Heart left ventricle (tissue), 13 donors: ENCODE measurements at regions not wholly inside any gene's neighbourhood (a gene's known extent, or its start where the extent isn't known, plus 50 kb on each side); places are given as distances from the start of the nearest gene placed in this dataset.

Source experiments
- POLR2A ChIP-seq, 2 donors: fragments of 450-650 bp; IDR thresholded peaks; one replicate each; pipeline ENCODE4 v1.6.1; 2017; ENCODE audit warnings: antibody characterized with exemption in 2 of 2, mild to moderate bottlenecking in 2 of 2, moderate library complexity in 2 of 2
- TF ChIP-seq, protein P1 (sequence below), 12 donors: fragments of 200-600 bp; sonication (generic) in 4 of 12; IDR thresholded peaks; one replicate each; pipeline versions ENCODE4 v1.5.0 to v1.8.0; 2018 to 2022; ENCODE audit warnings: antibody characterized with exemption in 12 of 12, mild to moderate bottlenecking in 5 of 12
- donor health status: ischemic (EF 13 %, LVEDD 7.1; RV severe dilation, severe dysfunction).
- donor health status: DM: no; HTN: yes; CAD: no.
- donor health status: DM: no; HTN: no; CAD: no.
- donor health status: ischemic (EF 25% LVEDD 6.9; RV normal size, moderate dysfunction).
- donor health status: ischemic (EF 25% LVEDD 5.7; RV mildly dilated, moderate dysfunction).
- donor health status: ischemic (EF 35%, LVEDD 5.7; RV mildly dilated, moderate dysfunction).
- donor health status: nonischemic (EF 11% LVEDD 7.7; RV severe dilation, severe dysfunction).
- donor health status: DM: yes; HTN: yes; CAD: no.
- donor health status: PGD.
- donor health status: ischemic (EF 29% LVEDD 5.4; RV normal size, mild dysfunction).
- donor health status: nonischemic (EF 23%, LVEDD 6.1; RV moderate dilation, normal function).

DNA sequence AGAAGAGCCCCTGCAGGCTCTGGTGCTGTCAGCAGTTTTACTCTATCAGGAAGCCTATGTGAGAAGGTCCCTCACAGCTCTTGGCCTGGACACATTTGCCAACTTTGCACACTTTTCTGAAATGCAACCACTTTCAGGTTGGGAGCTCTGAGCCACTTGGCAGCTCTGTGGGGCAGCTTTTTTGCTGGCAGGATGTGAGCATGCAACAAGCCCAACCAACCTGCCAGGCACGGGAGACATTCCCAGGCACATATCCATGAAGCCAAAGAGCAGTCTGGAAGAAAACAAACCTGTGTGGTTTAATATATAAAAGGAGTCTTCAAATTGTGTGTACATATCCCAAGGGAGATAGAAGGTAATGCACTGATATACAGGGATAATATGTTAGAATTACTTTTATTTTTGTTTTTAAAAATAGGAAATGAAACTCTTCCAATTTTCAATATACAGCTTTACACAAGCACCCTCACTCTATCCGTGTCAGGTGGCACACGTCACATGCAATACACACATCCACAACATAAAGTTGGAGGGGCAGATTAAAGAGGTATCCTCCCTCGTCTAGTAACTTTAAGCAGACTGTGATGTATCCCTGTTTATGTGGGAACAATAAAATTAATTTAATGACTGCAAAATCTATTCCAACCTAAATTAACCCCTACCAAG, 57.4 kb upstream of the COX10 start:
- TF ChIP-seq POLR2A (IDR thresholded peaks at IDR 0.05): no peak
- TF ChIP-seq, protein P1, sequence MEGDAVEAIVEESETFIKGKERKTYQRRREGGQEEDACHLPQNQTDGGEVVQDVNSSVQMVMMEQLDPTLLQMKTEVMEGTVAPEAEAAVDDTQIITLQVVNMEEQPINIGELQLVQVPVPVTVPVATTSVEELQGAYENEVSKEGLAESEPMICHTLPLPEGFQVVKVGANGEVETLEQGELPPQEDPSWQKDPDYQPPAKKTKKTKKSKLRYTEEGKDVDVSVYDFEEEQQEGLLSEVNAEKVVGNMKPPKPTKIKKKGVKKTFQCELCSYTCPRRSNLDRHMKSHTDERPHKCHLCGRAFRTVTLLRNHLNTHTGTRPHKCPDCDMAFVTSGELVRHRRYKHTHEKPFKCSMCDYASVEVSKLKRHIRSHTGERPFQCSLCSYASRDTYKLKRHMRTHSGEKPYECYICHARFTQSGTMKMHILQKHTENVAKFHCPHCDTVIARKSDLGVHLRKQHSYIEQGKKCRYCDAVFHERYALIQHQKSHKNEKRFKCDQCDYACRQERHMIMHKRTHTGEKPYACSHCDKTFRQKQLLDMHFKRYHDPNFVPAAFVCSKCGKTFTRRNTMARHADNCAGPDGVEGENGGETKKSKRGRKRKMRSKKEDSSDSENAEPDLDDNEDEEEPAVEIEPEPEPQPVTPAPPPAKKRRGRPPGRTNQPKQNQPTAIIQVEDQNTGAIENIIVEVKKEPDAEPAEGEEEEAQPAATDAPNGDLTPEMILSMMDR (IDR thresholded peaks at IDR 0.05): no peak
